ENCODE measurements at regions not wholly inside any gene's neighbourhood (a gene's known extent, or its start where the extent isn't known, plus 50 kb on each side); places are given as distances from the start of the nearest gene placed in this dataset.
"Not testable (repeated sequence)": the region's sequence is repeated elsewhere in the genome, so short reads cannot be mapped to it uniquely, and the experiment has no call there.

DNA sequence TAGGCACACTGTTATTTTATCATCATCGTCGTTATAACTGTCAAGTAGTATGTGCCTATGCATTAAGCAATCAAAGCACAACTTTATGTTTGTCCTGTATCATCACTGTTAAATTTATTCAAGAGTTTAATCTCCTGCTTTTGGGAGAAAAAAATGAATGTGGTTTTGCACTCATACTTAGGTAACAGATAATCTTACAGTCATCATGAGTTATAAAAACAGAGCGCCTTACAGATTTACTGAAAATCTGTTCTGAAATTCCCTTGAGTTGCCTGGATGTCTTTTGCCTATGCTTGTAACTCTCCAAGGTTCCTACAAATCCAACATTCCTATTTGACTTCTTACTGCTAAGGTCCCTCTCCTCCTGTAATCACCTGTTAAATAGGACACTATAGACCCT lies 307.3 kb downstream of the ZIC4 start:
- TF ChIP-seq, protein P1, sequence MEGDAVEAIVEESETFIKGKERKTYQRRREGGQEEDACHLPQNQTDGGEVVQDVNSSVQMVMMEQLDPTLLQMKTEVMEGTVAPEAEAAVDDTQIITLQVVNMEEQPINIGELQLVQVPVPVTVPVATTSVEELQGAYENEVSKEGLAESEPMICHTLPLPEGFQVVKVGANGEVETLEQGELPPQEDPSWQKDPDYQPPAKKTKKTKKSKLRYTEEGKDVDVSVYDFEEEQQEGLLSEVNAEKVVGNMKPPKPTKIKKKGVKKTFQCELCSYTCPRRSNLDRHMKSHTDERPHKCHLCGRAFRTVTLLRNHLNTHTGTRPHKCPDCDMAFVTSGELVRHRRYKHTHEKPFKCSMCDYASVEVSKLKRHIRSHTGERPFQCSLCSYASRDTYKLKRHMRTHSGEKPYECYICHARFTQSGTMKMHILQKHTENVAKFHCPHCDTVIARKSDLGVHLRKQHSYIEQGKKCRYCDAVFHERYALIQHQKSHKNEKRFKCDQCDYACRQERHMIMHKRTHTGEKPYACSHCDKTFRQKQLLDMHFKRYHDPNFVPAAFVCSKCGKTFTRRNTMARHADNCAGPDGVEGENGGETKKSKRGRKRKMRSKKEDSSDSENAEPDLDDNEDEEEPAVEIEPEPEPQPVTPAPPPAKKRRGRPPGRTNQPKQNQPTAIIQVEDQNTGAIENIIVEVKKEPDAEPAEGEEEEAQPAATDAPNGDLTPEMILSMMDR (IDR thresholded peaks at IDR 0.05; ENCODE audit: unreplicated experiment in 3 of 3), result no peak
- H3K4me3 Mint-ChIP-seq, result no peak overlapping the region
- H3K4me1 Mint-ChIP-seq, result no peaks in the 10 kb centered on the region
- peaks cover 20% of the 10 kb centered on the region for H3K9me3 Mint-ChIP-seq
- H3K27me3 Mint-ChIP-seq (ENCODE audit: low read depth), result peaks cover 7% of the 10 kb centered on the region
- no peak overlapping the region for H3K27ac Mint-ChIP-seq
- no peaks in the 10 kb centered on the region for H3K36me3 Mint-ChIP-seq (ENCODE audit: low read depth)

DNA sequence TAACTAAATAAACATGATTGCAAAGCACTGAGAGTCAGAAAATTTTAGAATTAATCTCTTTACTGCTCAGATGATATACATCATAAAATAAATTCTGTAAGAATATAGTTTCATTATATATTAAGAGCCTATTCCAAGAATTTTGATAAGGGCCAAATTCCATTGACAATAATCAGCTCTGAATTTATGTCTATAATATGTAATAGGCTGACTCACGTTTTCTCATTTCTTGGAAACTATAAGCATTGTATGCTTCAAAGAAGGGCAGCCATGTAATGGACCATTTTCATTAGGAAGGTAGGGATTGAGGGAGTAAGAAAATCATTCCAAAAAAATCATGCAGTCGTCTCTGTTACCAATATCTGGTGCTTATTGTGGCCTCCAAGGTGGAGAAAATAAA lies 315.9 kb downstream of the ZIC4 start:
- Mint-ChIP-seq H3K36me3 (ENCODE audit: low read depth) (no peaks in the 10 kb centered on the region), H3K4me1 (peaks cover 17% of the 10 kb centered on the region), H3K27me3 (ENCODE audit: low read depth) (peaks cover 4% of the 10 kb centered on the region), H3K27ac (no peak overlapping the region), H3K9me3 (peaks cover 4% of the 10 kb centered on the region), H3K4me3 (no peak overlapping the region)
- TF ChIP-seq, protein P1 (IDR thresholded peaks at IDR 0.05; ENCODE audit: unreplicated experiment in 3 of 3), result no peak

DNA sequence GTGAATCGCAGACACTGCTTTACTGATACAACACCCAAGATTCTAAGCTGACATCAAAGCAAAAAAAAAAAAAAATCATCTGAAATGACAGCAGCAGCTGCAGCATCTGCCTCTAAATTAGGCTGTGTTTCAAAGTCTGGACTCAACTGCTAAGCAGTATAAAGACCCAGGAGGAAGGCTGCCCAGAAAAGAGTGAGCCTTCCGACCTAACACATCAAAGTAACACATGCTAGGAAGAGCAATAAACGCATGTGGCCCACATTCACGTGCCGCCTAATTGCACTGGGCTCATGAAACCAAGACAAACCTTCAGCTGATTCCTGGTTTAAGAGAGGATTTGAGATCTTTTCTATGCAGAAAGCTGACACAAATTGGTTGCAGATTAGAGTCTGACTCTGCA lies 317.1 kb downstream of the ZIC4 start:
- TF ChIP-seq, protein P1 (IDR thresholded peaks at IDR 0.05; ENCODE audit: unreplicated experiment in 3 of 3), result no peak
- Mint-ChIP-seq H3K36me3 (ENCODE audit: low read depth) (no peaks in the 10 kb centered on the region), H3K9me3 (peaks cover under 1% of the 10 kb centered on the region), H3K27ac (peak overlapping the region in 2 of 3 experiments; percentile 30 to 65), H3K4me1 (peaks cover 17% of the 10 kb centered on the region), H3K4me3 (peak overlapping the region in 1 of 3 experiments; percentile 40), H3K27me3 (ENCODE audit: low read depth) (peaks cover under 1% of the 10 kb centered on the region)

DNA sequence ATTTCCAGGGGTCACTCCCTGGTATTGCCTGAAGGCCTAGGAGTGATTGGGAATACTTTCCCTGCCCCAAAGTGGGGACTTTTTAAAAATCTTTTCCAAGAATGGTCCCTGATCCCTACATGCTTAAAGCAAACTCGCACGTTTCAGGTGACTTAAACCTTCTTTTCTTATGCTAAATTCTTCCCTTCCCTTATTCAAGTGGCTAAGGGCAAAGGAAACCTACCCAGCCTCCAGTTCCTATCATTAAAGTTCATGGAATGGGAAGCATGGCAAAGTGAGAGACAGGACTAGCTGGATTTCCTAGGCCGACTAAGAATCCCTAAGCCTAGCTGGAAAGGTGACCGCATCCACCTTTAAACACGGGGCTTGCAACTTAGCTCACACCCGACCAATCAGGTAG lies 346.8 kb downstream of the ZIC4 start:
- not testable (repeated sequence) for H3K36me3 Mint-ChIP-seq (ENCODE audit: low read depth); H3K27ac Mint-ChIP-seq; H3K27me3 Mint-ChIP-seq (ENCODE audit: low read depth); H3K4me1 Mint-ChIP-seq; H3K4me3 Mint-ChIP-seq
- H3K9me3 Mint-ChIP-seq, result peaks cover 20% of the 10 kb centered on the region

DNA sequence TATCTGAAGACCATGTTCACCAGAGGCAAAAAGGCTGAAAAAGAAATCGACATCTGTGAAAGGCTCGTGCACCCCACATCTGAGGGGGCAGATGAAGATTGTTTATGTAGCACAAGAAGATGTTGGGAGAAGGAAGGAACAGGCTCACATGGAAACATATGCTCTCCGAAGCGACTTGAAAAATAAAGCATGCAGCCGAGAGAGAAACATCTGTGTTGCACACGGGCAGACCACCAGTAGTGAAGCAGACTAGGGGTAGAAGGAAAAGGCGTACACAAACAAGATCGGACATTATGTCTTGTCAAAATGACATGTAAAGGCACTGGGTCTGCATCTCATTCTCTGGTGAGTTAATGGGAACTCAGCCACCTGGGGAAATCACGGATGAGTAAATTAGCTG lies 356.5 kb downstream of the ZIC4 start:
- TF ChIP-seq, protein P1 (IDR thresholded peaks at IDR 0.05; ENCODE audit: unreplicated experiment in 3 of 3), result no peak
- Mint-ChIP-seq H3K4me3 (peak overlapping the region in 2 of 3 experiments; percentile 12 to 33), H3K4me1 (peaks cover 6% of the 10 kb centered on the region), H3K27ac (peak overlapping the region; percentile 0 to 4 (median 2)), H3K36me3 (ENCODE audit: low read depth) (no peaks in the 10 kb centered on the region), H3K9me3 (peaks cover 9% of the 10 kb centered on the region), H3K27me3 (ENCODE audit: low read depth) (no peaks in the 10 kb centered on the region)

DNA sequence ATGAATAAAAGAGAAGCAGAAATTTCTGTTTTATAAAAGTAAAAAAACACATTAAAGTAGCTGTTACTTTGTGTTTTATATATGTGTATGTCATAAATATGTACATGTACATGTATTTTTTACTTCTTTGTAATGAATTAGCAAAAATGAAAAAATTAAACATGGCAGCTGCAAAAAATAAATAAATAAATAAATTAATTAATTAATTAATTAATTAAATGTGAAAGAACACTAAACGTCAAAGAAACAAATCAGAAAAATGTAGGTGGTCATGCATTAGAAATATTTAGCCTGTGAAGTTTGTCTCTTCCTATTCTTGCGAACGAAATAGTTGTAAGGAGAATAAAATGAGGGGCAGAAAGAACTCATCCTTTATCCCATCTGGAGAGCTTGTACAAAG lies 357.0 kb downstream of the ZIC4 start:
- peaks cover 5% of the 10 kb centered on the region for H3K9me3 Mint-ChIP-seq
- peak overlapping the region; percentile 0 to 4 (median 2) for H3K27ac Mint-ChIP-seq
- H3K36me3 Mint-ChIP-seq (ENCODE audit: low read depth), result no peaks in the 10 kb centered on the region
- TF ChIP-seq, protein P1 (IDR thresholded peaks at IDR 0.05; ENCODE audit: unreplicated experiment in 3 of 3), result no peak
- peaks cover 6% of the 10 kb centered on the region for H3K4me1 Mint-ChIP-seq
- peak overlapping the region in 2 of 3 experiments; percentile 12 to 33 for H3K4me3 Mint-ChIP-seq
- H3K27me3 Mint-ChIP-seq (ENCODE audit: low read depth), result no peaks in the 10 kb centered on the region
